BE2C (cell line): ENCODE measurements at regions not wholly inside any gene's neighbourhood (a gene's known extent, or its start where the extent isn't known, plus 50 kb on each side); places are given as distances from the start of the nearest gene placed in this dataset.
"Not testable (repeated sequence)": the region's sequence is repeated elsewhere in the genome, so short reads cannot be mapped to it uniquely, and the experiment has no call there.

Experiments used
- DNase-seq: peaks from one replicate; pipeline ENCODE4 v3.0.0-alpha.2; 2020
- H3K27me3 ChIP-seq: fragments of 250-450 bp; sonication (Bioruptor Pico); 2 replicates; pipeline ENCODE4 v1.5.1; 2020; ENCODE audit warnings: mild to moderate bottlenecking
- H3K36me3 ChIP-seq: fragments of 250-450 bp; sonication (Bioruptor Pico); 2 replicates; pipeline ENCODE4 v1.5.1; 2020; ENCODE audit warnings: mild to moderate bottlenecking
- H3K4me1 ChIP-seq: fragments of 250-450 bp; sonication (Bioruptor Pico); 2 replicates; pipeline ENCODE4 v1.5.1; 2020
- H3K4me3 ChIP-seq: 2 replicates; pipeline ENCODE4 v1.5.1; 2011; ENCODE audit warnings: low read depth, low read length
- H3K9me3 ChIP-seq: fragments of 250-450 bp; sonication (Bioruptor Pico); 2 replicates; pipeline ENCODE4 v1.5.1; 2020
- TF ChIP-seq, protein P1 (sequence below): IDR thresholded peaks from 2 replicates; pipeline ENCODE4 v1.5.1; 2012; ENCODE audit warnings: mild to moderate bottlenecking, low read depth, low read length

DNA sequence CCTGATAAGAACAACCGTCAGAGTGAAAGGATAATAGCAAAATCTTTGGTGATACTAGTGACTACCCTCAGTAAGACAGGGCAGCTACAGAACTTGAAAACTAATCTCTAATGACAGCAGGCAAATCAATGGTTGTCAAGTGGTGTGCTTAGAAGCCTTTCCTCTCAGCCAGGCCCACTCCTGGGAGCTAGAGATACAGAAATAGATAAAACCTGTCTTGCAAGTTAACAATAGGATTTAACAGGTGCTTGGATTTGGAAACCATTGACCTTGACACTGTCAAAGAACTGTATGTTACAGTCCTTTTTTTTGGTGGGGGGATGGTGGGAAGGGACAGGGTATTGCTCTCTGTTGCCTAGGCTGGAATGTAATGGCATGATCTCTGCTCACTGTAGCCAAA, 118.6 kb downstream of the BASP1 start:
- TF ChIP-seq, protein P1, sequence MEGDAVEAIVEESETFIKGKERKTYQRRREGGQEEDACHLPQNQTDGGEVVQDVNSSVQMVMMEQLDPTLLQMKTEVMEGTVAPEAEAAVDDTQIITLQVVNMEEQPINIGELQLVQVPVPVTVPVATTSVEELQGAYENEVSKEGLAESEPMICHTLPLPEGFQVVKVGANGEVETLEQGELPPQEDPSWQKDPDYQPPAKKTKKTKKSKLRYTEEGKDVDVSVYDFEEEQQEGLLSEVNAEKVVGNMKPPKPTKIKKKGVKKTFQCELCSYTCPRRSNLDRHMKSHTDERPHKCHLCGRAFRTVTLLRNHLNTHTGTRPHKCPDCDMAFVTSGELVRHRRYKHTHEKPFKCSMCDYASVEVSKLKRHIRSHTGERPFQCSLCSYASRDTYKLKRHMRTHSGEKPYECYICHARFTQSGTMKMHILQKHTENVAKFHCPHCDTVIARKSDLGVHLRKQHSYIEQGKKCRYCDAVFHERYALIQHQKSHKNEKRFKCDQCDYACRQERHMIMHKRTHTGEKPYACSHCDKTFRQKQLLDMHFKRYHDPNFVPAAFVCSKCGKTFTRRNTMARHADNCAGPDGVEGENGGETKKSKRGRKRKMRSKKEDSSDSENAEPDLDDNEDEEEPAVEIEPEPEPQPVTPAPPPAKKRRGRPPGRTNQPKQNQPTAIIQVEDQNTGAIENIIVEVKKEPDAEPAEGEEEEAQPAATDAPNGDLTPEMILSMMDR = no peak
- peaks cover 4% of the 10 kb centered on the region for H3K4me1 ChIP-seq

DNA sequence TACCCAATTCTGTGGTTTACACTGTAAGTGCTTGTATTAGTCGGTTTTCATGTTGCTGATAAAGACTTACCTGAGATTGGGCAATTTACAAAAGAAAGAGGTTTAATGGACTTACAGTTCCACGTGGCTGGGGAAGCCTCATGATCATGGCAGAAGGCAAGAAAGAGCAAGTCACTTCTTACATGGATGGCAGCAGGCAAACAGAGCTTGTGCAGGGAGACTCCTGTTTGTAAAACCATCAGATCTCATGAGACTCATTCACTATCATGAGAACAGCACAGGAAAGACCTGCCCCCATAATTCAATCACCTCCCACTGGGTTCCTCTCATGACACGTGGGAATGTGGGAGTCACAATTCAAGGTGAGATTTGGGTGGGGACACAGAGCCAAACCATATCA, 119.3 kb downstream of the BASP1 start:
- DNase-seq, H3K4me1 ChIP-seq: not testable (repeated sequence)

More for the DNA sequence above, 118.6 kb downstream of the BASP1 start:
- H3K36me3 ChIP-seq = no peaks in the 10 kb centered on the region
- no peak for DNase-seq
- no peaks in the 10 kb centered on the region; the same call in 1 of the 2 replicates for H3K9me3 ChIP-seq
- H3K27me3 ChIP-seq = no peaks in the 10 kb centered on the region
- no peak overlapping the region for H3K4me3 ChIP-seq

DNA sequence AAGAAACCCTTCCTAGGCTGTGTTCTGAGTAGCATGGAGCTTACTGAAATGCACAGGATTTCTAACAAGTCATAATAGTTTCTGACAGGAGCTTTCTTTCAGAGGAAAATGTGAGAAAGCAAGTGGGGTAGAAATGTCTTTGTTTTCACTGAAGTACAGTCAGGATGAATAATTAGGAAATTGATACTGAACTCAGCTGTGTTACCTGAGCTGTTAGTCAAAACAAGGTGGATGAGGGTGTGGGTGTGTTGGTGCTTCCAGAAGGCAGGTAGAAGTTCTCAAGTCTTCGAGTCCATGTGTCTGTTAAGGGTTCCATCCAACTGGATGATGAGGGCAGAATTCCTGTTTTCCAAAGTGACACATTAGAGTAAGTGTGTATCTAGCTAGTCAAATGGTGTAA, 122.4 kb downstream of the BASP1 start:
- no peak for DNase-seq
- Histone ChIP-seq H3K36me3 (no peaks in the 10 kb centered on the region), H3K4me1 (peaks cover 6% of the 10 kb centered on the region), H3K9me3 (no peaks in the 10 kb centered on the region; the same call in 1 of the 2 replicates), H3K4me3 (no peak overlapping the region), H3K27me3 (no peaks in the 10 kb centered on the region)
- TF ChIP-seq, protein P1 = no peak

More for the DNA sequence above, 119.3 kb downstream of the BASP1 start:
- H3K9me3 ChIP-seq, H3K36me3 ChIP-seq, H3K4me3 ChIP-seq, H3K27me3 ChIP-seq: not testable (repeated sequence)

DNA sequence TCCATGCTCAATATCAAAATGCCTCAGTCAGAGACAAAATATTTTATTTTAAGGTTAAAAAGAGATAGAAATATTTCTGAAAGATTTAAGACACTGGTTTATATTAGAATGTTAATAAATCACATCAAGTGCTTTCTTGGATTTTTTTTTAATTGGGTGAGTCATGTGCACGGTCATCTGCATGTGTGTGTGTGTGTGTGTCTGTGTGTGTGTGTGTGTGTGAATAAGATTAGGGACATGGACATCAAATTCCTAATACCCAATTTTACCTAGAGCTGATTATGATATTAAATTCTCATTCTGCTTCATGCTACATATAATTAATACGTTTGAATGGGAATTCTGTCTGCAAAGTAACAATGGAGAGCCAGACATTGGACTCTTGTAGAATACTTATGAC, 122.9 kb downstream of the BASP1 start:
- Histone ChIP-seq H3K4me3 (no peak overlapping the region), H3K4me1 (peaks cover 6% of the 10 kb centered on the region), H3K36me3 (no peaks in the 10 kb centered on the region), H3K27me3 (no peaks in the 10 kb centered on the region), H3K9me3 (no peaks in the 10 kb centered on the region; the same call in 1 of the 2 replicates)
- TF ChIP-seq, protein P1 = no peak
- no peak for DNase-seq

DNA sequence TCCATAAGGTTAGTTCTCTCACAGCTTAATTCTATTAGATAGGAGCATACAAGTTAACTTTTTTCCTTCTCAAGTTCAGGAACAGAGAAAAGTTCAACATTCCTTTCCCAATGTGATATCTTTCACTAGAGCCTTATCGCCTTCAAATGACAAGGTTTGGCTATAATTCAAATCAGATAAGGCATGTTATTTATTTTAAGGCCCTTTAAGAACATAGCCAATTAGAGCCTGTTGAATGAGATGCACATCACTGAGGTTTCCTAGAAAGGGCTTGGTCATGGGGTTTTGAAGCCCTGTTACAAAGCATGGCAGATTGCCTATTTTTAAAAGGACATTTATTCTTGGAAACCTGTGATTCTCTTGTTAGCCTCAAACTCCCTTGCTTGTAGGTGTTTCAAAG, 123.4 kb downstream of the BASP1 start:
- Histone ChIP-seq H3K27me3 (no peaks in the 10 kb centered on the region), H3K9me3 (no peaks in the 10 kb centered on the region; the same call in 1 of the 2 replicates), H3K36me3 (no peaks in the 10 kb centered on the region), H3K4me3 (no peak overlapping the region), H3K4me1 (peaks cover 6% of the 10 kb centered on the region)
- DNase-seq = no peak
- TF ChIP-seq, protein P1 = no peak

DNA sequence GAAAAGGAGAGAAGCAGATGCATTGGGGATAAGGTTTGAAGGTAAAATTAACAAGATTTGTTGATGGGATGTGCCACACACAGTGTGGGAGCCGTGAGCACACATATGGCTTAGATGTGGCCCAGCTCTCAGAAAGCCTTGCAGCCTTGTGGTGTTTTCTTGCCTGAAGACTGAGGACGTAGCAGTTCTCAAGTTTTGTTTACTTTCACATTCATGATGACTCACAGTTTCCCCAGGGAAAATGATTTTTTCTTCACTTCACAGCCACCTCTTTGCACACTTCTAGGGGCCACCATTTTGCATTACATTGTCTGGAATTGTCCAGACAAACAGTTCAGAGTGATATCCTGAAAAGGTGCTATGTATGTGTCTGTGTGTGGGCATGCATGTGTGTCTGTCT, 126.2 kb downstream of the BASP1 start:
- no peaks in the 10 kb centered on the region for H3K9me3 ChIP-seq
- H3K27me3 ChIP-seq = no peaks in the 10 kb centered on the region
- peaks cover 6% of the 10 kb centered on the region for H3K4me1 ChIP-seq
- no peaks in the 10 kb centered on the region for H3K36me3 ChIP-seq
- H3K4me3 ChIP-seq = no peak overlapping the region
- no peak for DNase-seq
- TF ChIP-seq, protein P1 = no peak

DNA sequence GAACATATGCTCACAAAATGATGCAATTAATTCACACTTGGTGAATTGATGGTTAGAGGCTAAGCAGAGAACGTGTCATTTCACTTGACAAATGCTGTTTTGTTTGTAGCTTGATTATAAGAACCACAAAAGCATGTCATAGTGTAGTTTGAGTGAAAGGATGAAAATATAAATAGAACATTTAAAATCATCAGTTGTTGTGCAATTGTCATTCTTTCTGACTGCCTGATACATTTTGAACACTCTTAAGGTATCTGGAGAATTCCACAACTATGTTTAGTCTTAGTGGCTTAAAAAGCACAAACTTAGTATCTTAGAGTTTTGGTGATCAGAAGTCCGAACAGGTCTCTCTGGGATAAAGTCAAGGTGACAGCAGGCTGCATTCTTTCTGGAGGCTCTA, 129.4 kb downstream of the BASP1 start:
- TF ChIP-seq, protein P1 = no peak
- H3K27me3 ChIP-seq = no peaks in the 10 kb centered on the region
- DNase-seq = no peak

More for the DNA sequence above, 129.4 kb downstream of the BASP1 start:
- Histone ChIP-seq H3K36me3 (no peaks in the 10 kb centered on the region), H3K4me3 (no peak overlapping the region), H3K9me3 (no peaks in the 10 kb centered on the region), H3K4me1 (no peaks in the 10 kb centered on the region; the same call in 1 of the 2 replicates)
